AML-193 (cell line): ENCODE measurements at regions not wholly inside any gene's neighbourhood (a gene's known extent, or its start where the extent isn't known, plus 50 kb on each side); places are given as distances from the start of the nearest gene placed in this dataset.
"Not testable (repeated sequence)": the region's sequence is repeated elsewhere in the genome, so short reads cannot be mapped to it uniquely, and the experiment has no call there.

ENCODE experiments used
- DNase-seq, 2 experiments: peaks; one replicate each; lab custom pipeline; 2025; lab: John Stamatoyannopoulos, UW

DNA sequence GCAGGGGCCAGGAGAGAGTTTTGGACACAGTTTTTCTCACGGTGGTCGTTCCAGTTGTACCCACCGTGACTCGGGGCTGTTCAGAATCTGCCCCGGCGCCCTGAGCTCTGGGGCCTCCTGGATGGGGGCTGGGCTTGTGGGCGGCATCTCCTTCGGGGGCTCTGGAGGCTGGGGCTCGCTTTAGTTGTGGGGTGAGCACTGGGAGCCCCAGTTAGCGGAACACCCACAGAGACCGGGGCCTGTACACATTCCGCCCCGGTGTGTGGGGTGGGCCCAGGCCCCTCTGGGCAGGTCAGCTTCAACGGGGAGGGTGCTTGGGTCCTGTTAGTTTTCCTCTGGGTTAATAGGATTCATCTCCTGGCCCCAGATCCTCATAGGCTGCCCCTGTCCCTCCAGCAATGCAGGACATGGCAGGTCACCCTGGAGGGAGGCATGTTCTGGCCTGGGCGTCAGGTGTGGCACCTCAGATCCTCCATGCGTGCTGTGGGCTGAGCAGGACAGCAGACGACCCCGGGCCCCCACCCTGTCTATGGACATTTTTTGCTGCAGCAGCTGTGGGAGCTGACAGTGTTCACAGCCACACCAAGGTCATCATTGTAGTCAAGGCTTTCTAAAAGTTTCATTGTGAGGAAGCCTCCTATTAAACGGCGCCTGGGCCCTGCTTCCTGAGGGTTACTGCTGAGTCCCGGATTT is 393.2 kb downstream of the TMEM121 start:
- no peak for DNase-seq

DNA sequence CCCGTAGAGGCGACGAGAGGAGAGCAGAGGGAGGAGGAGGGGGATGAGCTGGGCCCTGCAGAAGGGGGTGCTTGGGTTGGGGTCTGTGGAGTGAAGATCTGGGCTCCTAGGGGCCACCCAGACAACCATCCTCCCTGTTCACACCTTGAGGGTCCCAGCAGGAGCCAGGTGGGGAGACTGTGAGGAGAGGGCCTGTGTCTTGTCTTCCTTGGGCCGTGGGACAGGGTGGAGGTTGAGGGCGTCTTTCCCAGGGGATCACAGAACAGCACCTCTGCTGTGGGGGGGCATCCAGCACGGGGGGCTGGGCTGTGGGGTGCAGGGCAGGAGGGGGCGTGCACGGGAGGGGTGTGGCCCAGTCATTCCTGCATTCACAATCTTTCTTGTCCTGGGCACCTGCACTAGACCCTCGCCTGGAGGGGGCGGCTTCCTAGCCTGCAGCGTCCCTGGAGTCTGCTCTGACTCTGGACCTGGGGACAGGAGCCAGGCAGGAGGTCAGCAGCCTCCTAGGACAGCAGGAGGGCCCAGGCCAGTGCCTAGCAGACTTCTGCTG is 393.8 kb downstream of the TMEM121 start:
- DNase-seq = not testable (repeated sequence)

DNA sequence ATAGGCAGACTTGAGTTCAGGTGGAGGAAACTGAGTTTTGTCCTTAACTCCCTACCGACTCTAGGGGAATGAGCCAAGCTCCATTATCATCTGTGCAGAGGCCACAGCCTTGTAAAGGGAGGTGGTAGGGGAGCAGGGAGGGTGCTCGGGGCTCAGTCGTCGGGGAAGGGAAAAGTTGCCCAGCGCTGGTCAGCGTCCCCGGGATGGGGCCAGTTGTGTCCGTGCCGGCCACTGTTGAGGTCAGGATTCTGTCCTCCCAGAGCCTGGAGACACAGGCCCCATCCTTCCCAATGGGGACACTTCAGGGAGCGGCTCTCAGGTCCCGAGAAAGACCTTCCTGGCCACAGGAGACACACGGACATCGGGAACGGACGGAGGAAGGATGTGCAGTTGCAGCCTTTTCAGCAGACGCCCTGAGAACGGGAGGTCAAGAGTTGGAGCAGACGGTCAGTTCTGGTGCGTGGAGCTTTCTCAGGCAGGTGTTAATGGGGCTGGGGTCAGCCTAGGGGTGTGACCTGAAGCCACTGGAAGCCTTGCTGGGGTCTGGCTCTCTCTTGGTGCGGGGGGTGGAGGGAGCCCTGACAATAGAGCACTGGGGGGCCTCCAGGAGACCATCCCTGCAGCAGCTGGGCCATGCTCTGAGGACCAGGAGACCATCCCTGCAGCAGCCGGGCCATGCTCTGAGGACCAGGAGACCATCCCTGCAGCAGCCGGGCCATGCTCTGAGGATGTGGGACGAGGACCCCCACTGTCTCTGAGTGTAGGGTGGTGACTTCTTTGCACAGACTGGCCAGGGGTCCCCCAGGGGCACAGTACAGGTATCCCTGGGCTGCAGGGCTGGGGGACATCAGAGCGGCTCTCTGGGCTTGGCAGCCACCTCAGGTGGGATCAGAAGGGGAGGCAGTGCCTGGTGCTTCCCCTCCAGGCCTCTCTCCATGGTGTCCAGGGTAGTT is 394.7 kb downstream of the TMEM121 start:
- DNase-seq = not testable (repeated sequence)

DNA sequence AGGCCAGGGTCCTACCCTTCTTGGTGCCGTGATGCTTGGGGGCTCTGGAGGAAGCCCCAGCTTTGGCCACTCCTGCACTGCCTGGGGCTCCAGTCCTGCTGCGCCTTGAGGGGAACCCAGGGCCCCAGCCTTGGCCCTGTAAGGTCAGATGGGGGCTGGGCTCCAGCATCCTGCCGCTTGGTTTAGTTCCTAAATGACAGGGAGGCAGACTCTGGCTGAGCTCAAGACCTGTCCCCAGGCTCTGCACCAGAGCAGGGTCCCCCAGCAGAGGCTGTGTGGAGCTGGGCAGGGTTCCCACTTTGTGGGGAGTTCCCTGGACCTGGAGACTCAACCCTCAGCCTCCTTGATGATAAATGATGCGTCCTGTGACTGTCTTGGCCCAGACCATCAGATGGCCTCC is 395.4 kb downstream of the TMEM121 start:
- not testable (repeated sequence) for DNase-seq

DNA sequence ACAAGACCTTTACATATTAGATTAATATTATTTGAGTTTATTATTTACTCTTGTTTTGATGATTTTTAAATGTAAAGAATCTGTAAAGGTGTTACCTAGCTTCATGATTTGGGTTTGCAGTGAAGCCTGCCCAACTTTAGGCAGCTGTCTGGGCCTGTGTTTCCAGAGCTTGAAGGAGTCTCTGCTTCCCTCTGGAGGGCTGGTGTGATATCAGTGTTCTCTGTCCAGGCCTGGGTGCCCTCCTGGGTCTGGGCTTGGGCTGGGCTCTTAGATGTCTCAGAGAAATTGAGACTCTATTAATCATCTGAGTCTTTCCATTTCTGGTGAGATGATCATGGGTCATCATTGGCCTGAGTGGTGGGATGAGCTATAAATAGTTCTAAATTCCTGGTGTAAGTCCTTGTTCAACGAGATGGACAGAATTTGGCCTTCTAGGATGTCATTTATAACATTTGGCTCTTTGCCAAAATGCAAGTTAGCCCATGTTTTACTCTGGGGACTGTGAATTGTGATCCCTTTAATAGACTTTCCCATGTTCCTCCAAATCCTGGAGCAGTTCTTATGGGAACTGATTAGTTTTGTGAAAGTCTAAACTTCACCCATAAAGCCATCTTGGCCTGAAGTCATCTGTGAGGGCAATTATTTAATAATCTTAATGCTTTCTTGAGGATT is 397.3 kb downstream of the TMEM121 start:
- DNase-seq = not testable (repeated sequence)

DNA sequence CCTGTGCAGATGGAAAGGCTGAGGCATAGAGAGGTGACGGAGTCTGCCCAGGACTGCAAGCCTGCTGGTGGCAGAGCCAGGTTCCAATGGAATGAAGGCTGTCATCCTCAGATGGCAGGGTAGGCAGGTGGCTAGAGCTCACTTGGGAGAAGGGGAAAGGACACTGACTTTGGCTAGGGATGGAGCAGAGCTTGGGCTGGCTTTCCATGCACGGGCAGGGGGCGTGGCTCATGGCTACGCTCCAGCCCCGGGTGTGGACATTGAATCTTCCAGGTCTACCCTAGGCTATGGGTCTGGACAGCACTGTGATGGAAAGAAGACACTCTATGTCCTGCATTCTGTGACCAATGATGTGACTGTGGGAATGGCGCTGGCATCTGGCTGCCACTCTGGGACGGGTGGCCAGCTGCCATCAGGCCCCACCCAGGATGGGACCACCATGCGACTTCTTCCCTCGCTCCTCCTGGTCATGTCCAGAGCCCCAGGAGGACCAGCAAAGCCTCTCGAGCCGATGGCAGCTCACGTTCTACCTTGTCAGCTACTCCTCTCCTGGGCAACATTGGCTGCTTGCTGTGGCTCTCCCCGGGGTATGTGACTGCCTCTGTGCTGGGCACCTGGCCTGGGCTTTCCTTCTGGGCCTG is 398.7 kb downstream of the TMEM121 start:
- no peak for DNase-seq

DNA sequence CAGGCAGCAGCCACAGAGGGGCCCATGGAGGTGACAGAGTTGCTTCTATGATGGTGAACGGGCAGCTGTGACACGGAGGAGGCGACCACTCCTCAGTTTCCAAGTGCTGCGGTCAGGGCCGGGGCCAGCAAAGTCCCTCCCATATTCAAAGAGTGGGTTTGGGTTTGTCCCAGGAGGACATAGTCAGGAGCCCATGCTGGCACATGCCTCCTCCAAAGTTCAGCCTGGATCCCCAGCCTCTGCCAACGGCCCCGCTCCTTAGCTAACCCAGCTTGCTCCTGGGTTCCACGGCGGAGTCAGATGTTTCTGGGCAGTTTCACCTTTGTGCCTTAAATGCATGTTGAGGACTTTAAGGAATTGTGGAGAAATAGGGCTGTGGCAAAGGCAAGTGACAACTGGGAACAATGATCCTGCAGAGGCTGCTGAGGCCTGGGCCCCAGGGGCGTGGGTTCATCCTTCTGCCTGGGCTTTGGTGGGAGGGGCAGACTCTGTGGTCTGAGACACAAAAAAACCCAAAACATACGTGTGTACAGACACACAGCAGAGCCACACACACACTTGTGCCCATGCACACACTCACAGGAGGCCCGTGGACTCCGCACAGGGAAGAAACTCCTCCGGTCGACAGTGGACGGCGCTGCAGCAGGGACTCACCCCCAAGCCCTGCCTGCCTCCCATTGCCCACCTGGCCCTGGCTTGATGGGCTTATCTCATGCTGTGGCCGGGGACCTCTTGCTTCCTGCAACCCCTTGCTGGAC is 399.4 kb downstream of the TMEM121 start:
- DNase-seq = no peak

DNA sequence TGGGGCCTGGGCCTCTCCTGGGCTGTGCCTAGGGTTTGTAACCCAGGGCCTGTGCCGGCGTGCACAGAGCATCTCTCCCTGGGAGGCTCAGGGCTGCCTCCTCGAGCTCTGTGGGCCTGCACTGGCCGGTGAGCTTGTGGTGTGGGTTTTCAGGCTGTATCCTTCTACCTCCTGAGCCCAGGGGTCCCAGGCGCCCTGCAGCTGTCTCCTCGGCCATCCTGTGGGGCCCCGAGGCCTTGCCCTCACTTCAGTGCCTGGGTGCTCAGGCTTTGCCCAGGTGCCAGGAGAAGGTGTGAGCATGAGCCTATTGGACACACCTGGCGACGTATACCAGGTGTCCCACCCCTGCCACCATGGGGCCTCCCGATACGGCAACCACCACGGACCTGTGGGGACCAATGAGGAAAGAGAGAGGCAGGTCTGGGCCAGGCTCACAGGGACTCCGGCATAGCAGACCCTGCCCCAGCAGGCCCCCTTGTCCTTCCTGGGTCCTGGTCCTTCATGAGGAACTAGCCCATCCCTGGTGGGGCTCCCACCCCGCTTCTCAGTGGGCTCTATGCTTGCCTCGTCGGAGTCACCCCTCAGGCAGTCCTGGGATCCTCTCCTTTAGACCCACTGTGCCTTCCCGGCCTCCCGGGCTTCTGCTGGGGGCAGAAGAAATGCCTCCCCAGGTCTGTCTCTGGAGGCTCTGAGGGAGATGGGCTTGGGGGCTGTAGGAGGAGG is 400.2 kb downstream of the TMEM121 start:
- no peak for DNase-seq

DNA sequence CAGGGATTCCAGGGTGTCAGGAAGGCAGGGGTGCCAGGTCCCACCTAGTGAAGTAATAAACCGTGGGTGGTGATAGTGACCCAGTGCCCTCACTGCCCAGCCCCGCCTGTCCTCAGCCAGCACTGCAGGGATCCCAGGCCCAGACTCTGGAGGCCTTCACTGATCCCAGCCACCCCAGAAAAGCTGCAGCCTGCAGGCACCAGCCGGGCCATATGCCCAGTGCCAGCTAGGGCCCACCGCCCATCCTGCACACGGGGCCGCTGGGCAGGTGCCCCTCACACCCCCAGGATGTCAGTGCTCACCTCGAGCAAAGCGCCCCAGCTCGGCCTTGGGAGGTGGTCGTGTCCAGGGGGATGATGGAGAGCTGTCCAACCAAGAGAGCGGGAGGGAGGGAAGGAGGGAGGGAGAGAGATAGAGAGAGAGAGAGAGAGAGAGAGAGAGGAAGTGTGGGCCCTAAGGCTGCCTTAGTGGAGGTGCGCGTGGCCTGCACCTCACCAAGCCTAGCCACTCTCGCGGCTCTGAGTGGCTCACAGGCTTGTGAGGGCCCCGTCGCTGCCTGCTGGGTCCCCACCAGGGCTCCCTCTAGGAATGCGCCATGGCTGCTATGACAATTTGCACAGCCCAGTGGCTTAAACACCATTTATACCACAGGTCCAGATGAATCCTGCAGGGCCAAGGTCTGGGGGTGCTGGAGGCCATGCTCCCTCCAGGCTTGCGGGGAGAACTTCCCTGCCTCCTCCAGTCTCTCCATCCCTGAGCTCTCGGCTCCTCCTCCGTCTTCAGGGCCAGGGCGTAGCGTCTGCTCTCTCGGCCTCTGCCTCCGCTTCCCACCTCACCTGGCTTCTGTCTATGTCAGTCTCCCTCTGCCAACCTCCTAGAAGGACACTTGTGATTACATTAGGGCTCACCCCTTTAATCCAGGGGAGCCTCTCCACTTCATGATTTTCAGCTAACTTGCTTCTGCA is 401.0 kb downstream of the TMEM121 start:
- DNase-seq = no peak

DNA sequence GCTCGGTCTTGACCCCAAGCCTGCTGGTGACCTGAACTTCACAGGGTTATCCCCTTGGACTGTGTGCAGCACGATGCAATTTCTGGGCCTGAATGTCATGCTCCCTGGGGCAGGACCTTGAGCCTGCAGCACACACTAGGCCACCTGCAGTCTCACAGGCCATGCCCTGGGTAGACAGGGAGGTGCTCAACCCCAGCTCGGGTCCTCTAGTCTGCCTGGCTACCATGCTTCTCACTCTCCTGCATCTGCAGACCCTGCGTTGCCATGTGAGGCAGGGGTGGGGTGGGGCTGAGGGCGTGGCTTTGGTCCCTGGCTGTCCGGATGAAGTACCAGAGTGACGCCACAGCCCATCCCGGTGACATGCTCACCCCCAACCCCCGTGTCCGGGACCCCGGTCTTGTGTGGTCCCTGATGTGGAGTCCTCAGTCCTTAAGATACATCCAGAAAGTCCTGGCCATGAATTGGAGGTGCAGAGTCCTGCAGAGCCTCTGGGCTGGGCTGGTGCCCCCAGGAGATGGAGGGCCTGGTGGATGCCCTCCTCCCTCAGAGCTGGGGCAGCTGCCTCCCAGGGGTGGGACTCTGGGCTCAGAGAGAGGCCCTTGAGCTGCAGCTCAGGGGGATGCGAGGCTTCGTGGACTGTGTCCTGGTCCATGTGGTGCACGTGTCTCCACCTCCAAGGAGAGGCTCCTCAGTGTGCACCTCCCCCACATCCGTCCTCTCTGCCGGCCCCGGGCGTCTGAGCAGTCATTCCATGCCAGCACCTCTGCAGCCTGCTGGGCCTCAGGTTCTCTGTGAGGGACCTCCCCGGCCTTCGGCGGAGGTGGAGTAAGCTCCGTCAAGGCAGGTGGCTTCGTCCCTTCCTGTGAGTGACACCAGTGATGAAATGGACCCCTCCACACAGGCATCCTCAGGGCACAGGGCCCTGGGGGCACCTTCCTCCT is 402.1 kb downstream of the TMEM121 start:
- not testable (repeated sequence) for DNase-seq

DNA sequence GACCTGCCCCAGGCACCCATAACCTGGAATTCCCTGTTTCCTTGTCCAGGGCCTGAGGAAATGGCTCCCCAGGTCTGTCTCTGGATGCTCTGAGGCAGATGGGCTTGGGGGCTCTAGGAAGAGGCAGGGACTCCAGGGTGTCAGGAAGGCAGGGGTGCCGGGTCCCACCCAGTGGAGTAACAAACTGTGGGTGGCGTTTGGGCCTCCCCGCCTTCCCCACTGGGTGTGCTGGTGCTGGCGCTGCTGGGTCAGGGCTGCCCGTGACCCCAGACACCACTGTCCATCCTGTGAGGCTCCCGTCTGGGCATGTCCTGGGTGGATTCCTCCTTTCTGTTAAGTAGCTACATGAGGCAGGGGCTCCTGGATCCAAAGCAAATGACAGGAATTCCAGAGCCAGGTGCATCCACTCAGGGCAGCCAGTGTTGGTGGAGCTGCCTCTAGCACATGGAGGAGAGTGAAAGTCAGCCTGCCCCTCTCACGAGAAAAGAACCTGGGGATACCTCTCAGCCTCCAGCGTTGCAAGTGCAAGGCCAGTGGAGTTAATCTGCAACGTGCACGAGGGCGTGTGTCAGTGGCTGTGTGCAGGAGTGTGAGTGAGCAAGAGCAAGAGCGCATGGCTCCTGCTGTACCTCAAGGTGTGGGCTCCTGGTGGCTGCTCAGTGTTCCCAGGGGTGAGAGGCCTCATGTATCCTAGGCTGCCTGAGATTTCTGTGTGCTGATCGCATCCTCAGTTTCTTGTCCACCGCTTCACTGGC is 403.1 kb downstream of the TMEM121 start:
- DNase-seq = no peak

DNA sequence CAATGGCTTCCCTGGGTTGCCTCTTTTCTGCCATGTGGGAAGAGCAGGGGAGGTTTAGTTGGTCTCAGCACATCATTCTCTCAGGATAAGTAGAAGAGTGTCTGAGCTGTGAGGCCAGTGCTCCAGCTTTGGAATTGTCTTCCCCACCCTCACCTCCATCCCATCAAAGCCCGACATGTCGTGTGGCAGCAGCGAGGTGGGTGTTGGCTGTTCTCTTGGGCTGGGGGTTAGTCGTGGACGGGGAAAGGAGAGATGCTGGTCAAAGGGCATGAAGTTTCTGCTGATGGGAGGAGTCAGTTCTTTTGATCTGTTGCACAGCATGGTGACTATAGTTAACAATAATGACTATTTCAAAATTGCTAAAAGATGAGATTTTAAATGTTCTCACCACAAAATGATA is 404.2 kb downstream of the TMEM121 start:
- DNase-seq = no peak

DNA sequence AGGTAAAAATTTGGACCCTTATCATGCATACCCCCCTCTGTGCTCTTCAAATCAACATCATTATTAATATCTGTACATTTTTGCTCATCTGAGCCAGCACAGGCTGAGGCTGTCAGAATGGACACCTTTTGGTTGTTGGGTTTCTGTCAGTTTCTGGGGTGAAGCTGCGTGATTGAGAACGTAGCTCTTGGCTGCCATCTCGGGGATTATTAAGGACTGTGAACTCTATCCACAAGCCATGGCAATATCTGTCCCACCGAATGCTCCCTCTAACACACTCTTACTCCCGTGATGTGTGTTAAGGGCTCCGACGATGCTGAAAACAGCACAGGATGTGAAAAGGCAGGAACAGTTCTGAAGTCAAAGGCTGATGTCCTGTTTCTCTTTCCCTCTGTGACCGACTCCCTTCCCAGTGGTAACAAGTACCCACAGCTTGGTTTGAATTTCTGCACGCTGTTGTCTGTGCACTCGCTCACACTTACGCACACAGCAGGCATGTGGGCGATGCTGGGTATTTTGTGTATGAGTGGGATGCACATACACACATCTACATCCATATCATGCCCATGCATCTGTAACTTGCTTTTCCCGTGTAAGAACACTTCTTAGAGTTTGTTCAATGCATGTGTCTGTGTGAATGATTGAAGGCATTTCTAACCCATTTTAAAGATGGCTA is 405.6 kb downstream of the TMEM121 start:
- no peak for DNase-seq

DNA sequence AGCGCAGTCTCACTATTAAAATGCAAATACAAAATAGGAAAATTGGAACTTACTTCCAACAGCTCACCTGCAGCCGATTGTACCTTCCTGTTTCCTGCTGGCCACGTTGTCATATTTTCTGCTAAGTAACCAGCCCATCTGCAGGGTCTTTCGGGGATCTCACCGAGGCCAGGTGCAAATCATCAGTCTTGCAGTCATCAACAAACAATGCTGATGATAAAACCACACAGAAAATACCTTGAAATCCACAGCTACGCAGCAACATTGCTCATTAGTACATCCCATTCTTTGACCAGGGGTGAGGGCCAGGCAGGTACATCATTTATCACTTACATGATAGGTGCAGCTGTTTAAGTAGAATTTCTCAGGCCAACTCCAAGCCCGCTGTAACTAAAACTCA is 406.9 kb downstream of the TMEM121 start:
- no peak for DNase-seq

DNA sequence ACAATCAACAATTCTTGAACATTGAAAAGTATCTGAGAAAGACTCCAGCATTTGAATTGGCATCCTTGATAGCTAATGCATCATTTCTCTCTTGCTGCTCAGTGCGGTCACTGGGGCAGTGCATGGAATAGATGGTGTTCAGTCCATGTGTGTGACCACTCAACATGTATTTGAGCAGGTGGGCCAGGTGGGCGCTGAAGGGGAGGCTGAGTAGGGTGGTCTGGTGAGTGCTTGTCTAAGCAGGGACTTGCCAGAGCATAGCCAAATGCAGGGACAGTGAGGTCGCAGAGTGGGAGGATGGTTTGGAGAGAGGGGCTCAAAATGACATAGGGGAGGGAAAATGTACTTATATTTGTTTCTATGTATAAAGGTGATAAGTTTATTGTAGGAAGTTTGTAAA is 409.0 kb downstream of the TMEM121 start:
- no peak for DNase-seq

DNA sequence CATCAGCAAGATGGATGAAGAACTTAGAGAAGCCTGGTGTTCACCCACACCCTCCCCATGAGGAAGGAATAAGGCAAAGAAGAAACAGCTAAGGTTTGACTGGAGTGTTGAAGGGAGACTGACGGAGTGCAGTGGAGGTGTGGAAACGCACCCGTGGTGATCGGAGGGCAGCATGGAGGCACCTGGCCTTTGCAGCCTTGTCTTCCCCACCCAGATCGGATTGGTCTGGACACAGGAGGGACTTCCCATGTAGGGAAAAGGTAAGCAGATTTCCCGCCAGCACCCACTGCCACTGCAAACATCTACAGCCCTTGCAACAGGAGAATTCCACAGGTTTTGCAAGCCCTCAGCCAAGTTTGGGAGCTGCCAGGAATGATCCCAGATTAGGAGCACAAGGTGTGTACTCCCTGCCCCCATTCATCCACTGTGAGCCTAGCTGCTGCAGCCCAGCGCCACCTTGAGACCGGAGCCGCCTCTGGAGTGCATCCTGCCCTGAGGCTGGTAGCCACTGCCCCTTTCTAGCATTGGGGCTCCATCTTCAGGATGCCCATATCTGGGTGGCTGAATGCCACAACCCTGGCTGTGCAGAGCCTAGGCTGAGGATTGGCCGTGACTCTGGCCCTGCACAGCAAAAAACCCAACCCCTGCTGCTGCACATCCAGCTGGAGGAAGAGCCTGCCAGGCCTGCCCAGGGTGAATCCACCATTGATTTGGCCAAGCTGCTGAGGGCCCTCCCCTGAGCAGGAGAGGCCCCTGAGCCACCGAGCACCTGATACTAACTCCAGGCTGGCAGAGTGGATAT is 411.1 kb downstream of the TMEM121 start:
- no peak for DNase-seq
